ENCODE measurements at regions not wholly inside any gene's neighbourhood (a gene's known extent, or its start where the extent isn't known, plus 50 kb on each side); places are given as distances from the start of the nearest gene placed in this dataset.

DNA sequence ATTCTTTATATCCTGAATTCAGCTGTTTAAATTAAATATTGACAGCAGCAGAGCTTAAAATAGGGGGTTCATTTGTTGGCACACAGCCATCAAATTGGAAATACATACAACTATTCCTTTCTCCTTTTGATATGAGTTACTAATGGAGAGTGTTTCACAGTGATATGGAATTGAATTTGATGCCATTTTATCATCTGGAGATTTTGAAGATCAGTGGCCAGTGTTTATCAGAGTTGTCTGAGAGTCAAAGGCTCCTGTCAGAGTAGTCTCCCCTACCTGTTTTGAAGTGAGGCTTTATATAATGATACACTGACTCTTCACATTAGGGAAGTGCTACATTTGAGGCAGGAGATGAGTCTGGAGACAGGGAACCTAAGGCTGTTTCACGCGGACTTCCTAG lies 1286.3 kb downstream of the TECRL start:
- TF ChIP-seq CTCF (IDR thresholded peaks at IDR 0.05; ENCODE audit: low read depth, low read length, poor library complexity, severe bottlenecking) (no peak), EZH2phosphoT487 (IDR thresholded peaks at IDR 0.05; ENCODE audit: borderline replicate concordance, low read length) (no peak)

Data from DOHH2 (cell line).